Smooth muscle cell (in vitro differentiated cells): ENCODE measurements at regions not wholly inside any gene's neighbourhood (a gene's known extent, or its start where the extent isn't known, plus 50 kb on each side); places are given as distances from the start of the nearest gene placed in this dataset.

Source experiments
- DNase-seq: peaks from one replicate; lab custom pipeline; 2025; ENCODE audit not compliant: unreplicated experiment; lab: John Stamatoyannopoulos, UW
- H2AFZ ChIP-seq: fragments of 200-600 bp; sonication (generic); 2 replicates; pipeline ENCODE4 v1.6.0; 2016; ENCODE audit warnings: antibody characterized with exemption, low read depth, mild to moderate bottlenecking
- H3F3A ChIP-seq: fragments of 200-600 bp; sonication (generic); 2 replicates; pipeline ENCODE4 v1.6.0; 2017; ENCODE audit warnings: antibody characterized with exemption, low read depth
- H3K27ac ChIP-seq: fragments of 200-600 bp; sonication (generic); 2 replicates; pipeline ENCODE4 v1.5.1; 2016; ENCODE audit warnings: low read depth, mild to moderate bottlenecking
- H3K27me3 ChIP-seq: fragments of 200-600 bp; sonication (generic); 2 replicates; pipeline ENCODE4 v1.6.1; 2016; ENCODE audit warnings: low read depth, mild to moderate bottlenecking
- H3K36me3 ChIP-seq: fragments of 200-600 bp; sonication (generic); 2 replicates; pipeline ENCODE4 v1.5.1; 2016; ENCODE audit warnings: low read depth
- H3K4me1 ChIP-seq: fragments of 200-600 bp; sonication (generic); 2 replicates; pipeline ENCODE4 v1.5.1; 2016; ENCODE audit warnings: low read depth
- H3K4me2 ChIP-seq: fragments of 200-600 bp; sonication (generic); 2 replicates; pipeline ENCODE4 v1.6.0; 2016; ENCODE audit warnings: mild to moderate bottlenecking
- H3K4me3 ChIP-seq: fragments of 200-600 bp; sonication (generic); 2 replicates; pipeline ENCODE4 v1.5.1; 2016; ENCODE audit warnings: mild to moderate bottlenecking
- H3K79me2 ChIP-seq: fragments of 200-600 bp; sonication (generic); 2 replicates; pipeline ENCODE4 v1.6.0; 2016; ENCODE audit warnings: low read depth, mild to moderate bottlenecking
- H3K9ac ChIP-seq: fragments of 200-600 bp; sonication (generic); 2 replicates; pipeline ENCODE4 v1.6.0; 2016; ENCODE audit warnings: low read depth
- H3K9me3 ChIP-seq: fragments of 200-600 bp; sonication (generic); replicated peaks from 2 replicates; pipeline ENCODE4 v1.5.1; 2016; ENCODE audit warnings: low read depth
- H4K20me1 ChIP-seq: fragments of 200-600 bp; sonication (generic); 2 replicates; pipeline ENCODE4 v1.6.0; 2016; ENCODE audit warnings: low read depth
- CTCF ChIP-seq: fragments of 200-600 bp; sonication (generic); IDR thresholded peaks from 2 replicates; pipeline ENCODE4 v1.5.1; 2017; ENCODE audit warnings: borderline replicate concordance, mild to moderate bottlenecking, antibody characterized with exemption; ENCODE audit not compliant: insufficient read depth, poor library complexity, severe bottlenecking
- WGBS: methylation state at CpG from one replicate; pipeline ENCODE4 v1.1.7; 2016; ENCODE audit warnings: low lambda C conversion rate; 5-methylcytosine and 5-hydroxymethylcytosine counted together

GRCh38 chr1:4173731-4174130 is 273.7 kb upstream of the C1orf174 start:
- TF ChIP-seq CTCF, result no peak
- Histone ChIP-seq H3K27ac (no peak overlapping the region), H3K9ac (no peak overlapping the region), H3K79me2 (no peaks in the 10 kb centered on the region), H3F3A (no peaks in the 10 kb centered on the region), H2AFZ (no peak overlapping the region), H3K27me3 (no peaks in the 10 kb centered on the region), H4K20me1 (no peaks in the 10 kb centered on the region), H3K4me1 (no peaks in the 10 kb centered on the region), H3K9me3 (no peaks in the 10 kb centered on the region), H3K36me3 (no peaks in the 10 kb centered on the region), H3K4me2 (no peak overlapping the region), H3K4me3 (no peak overlapping the region)
- WGBS, result 84% methylated on average over 9 of the region's 9 CpGs
- DNase-seq, result no peak

GRCh38 chr1:4174291-4175200 is 274.5 kb upstream of the C1orf174 start:
- Histone ChIP-seq H3K36me3 (no peaks in the 10 kb centered on the region), H3K79me2 (no peaks in the 10 kb centered on the region), H4K20me1 (no peaks in the 10 kb centered on the region), H3K27me3 (no peaks in the 10 kb centered on the region), H3K9me3 (no peaks in the 10 kb centered on the region), H2AFZ (no peak overlapping the region), H3K27ac (no peak overlapping the region), H3K9ac (no peak overlapping the region), H3F3A (no peaks in the 10 kb centered on the region), H3K4me2 (no peak overlapping the region), H3K4me1 (no peaks in the 10 kb centered on the region), H3K4me3 (no peak overlapping the region)
- DNase-seq, result no peak
- TF ChIP-seq CTCF, result no peak
- 95% methylated on average over 21 of the region's 21 CpGs for WGBS

- no peak for TF ChIP-seq CTCF
- Histone ChIP-seq H3K4me1 (no peaks in the 10 kb centered on the region), H3F3A (no peaks in the 10 kb centered on the region), H4K20me1 (no peaks in the 10 kb centered on the region), H3K4me2 (no peak overlapping the region), H3K79me2 (no peaks in the 10 kb centered on the region), H2AFZ (no peak overlapping the region), H3K36me3 (no peaks in the 10 kb centered on the region), H3K9ac (no peak overlapping the region), H3K27me3 (no peaks in the 10 kb centered on the region), H3K27ac (no peak overlapping the region), H3K4me3 (no peak overlapping the region), H3K9me3 (no peaks in the 10 kb centered on the region)
- no peak for DNase-seq
- 90% methylated on average over 10 of the region's 10 CpGs for WGBS
Observed at GRCh38 chr1:4175566-4176405, 275.7 kb upstream of the C1orf174 start.
